22Rv1 (cell line): ENCODE measurements at regions not wholly inside any gene's neighbourhood (a gene's known extent, or its start where the extent isn't known, plus 50 kb on each side); places are given as distances from the start of the nearest gene placed in this dataset.

ENCODE experiments used
- CTCF ChIP-seq: fragments of 450-650 bp; IDR thresholded peaks from 2 replicates; pipeline ENCODE4 v1.5.1; 2017; ENCODE audit warnings: mild to moderate bottlenecking
- ZFX ChIP-seq: fragments of 450-650 bp; IDR thresholded peaks from 2 replicates; pipeline ENCODE4 v1.6.1; 2017; ENCODE audit warnings: antibody characterized with exemption, borderline replicate concordance

GRCh38 chr13:88000787-88001186, 329.6 kb downstream of the SLITRK5 start:
- TF ChIP-seq CTCF (no peak), ZFX (no peak)
